Colon (tissue), 2 donors: ENCODE measurements at regions not wholly inside any gene's neighbourhood (a gene's known extent, or its start where the extent isn't known, plus 50 kb on each side); places are given as distances from the start of the nearest gene placed in this dataset.

Experiments
- FAIRE-seq: peaks from 2 replicates; lab custom pipeline; 2012; peaks lifted over from hg19 to GRCh38; lab: Jason Lieb, UNC
- donor health status: control.
- donor health status: control.

GRCh38 chr18:45119876-45120275, 439.2 kb downstream of the SETBP1 start:
- FAIRE-seq: no peak

GRCh38 chr18:45121146-45121545, 440.5 kb downstream of the SETBP1 start:
- FAIRE-seq: no peak

GRCh38 chr18:45122506-45122905, 441.8 kb downstream of the SETBP1 start:
- FAIRE-seq: no peak

GRCh38 chr18:45127405-45127804, 446.7 kb downstream of the SETBP1 start:
- no peak for FAIRE-seq

GRCh38 chr18:45133276-45133675, 452.6 kb downstream of the SETBP1 start:
- no peak for FAIRE-seq

GRCh38 chr18:45136381-45137086, 455.8 kb downstream of the SETBP1 start:
- FAIRE-seq: no peak

GRCh38 chr18:45137087-45137419, 456.4 kb downstream of the SETBP1 start:
- FAIRE-seq: no peak

- no peak for FAIRE-seq
Measured at GRCh38 chr18:45139478-45139877, 458.8 kb downstream of the SETBP1 start.

- no peak for FAIRE-seq
Measured at GRCh38 chr18:45142868-45143267, 462.2 kb downstream of the SETBP1 start.

GRCh38 chr18:45149712-45150111, 465.6 kb upstream of the SLC14A2 start:
- no peak for FAIRE-seq

GRCh38 chr18:45151645-45152044, 463.6 kb upstream of the SLC14A2 start:
- no peak for FAIRE-seq

GRCh38 chr18:45155526-45155925, 459.8 kb upstream of the SLC14A2 start:
- FAIRE-seq: no peak

GRCh38 chr18:45156946-45157345, 458.3 kb upstream of the SLC14A2 start:
- FAIRE-seq: no peak

GRCh38 chr18:45157576-45157975, 457.7 kb upstream of the SLC14A2 start:
- FAIRE-seq: no peak

- no peak for FAIRE-seq
Measured at GRCh38 chr18:45161850-45162249, 453.4 kb upstream of the SLC14A2 start.

GRCh38 chr18:45163871-45164270, 451.4 kb upstream of the SLC14A2 start:
- no peak for FAIRE-seq

GRCh38 chr18:45164551-45164950, 450.7 kb upstream of the SLC14A2 start:
- FAIRE-seq: no peak

GRCh38 chr18:45165176-45165713, 450.0 kb upstream of the SLC14A2 start:
- no peak for FAIRE-seq

GRCh38 chr18:45165871-45166270, 449.4 kb upstream of the SLC14A2 start:
- no peak for FAIRE-seq

GRCh38 chr18:45166341-45166835, 448.9 kb upstream of the SLC14A2 start:
- FAIRE-seq: no peak

GRCh38 chr18:45166836-45167551, 448.3 kb upstream of the SLC14A2 start:
- FAIRE-seq: no peak

GRCh38 chr18:45167631-45168280, 447.5 kb upstream of the SLC14A2 start:
- FAIRE-seq: no peak
